ENCODE measurements at regions not wholly inside any gene's neighbourhood (a gene's known extent, or its start where the extent isn't known, plus 50 kb on each side); places are given as distances from the start of the nearest gene placed in this dataset.

- TF ChIP-seq EZH2phosphoT487 (IDR thresholded peaks at IDR 0.05; ENCODE audit: low read length) = no peak
- 0 out of 2 replicates have a peak, but pooled peaks have one; percentile 3 for TF ChIP-seq CTCF (IDR thresholded peaks at IDR 0.05; ENCODE audit: low read length)
These were observed 255.2 kb downstream of the NR2F2 start for GRCh38 chr15:96585484-96586386.

Data from MM.1S (cell line).